IMR-90 (cell line): ENCODE measurements at regions not wholly inside any gene's neighbourhood (a gene's known extent, or its start where the extent isn't known, plus 50 kb on each side); places are given as distances from the start of the nearest gene placed in this dataset.

Experiments used
- ATAC-seq: fragments of 200-7000 bp; cut with Tn5 transposase; 2 replicates; pipeline ENCODE4 v1.9.1; 2020; ENCODE audit warnings: low read depth, mild to moderate bottlenecking, moderate library complexity
- BruUV-seq: library from RNA; stranded (reverse); fragments of 400-500 nt; replicated peaks from 2 replicates; lab custom pipeline; 2021; lab: Mats Ljungman, UMichigan
- CTCF ChIA-PET: fragments of 300-600 bp; formaldehyde crosslinking; extraction: SDS; loops from one replicate; lab custom pipeline; 2021; ENCODE audit warnings: antibody characterized with exemption; lab: Yijun Ruan, JAX
- POLR2A ChIA-PET: fragments of 300-600 bp; sonication (Branson Sonifier 250); formaldehyde crosslinking; loops from one replicate; lab custom pipeline; 2022; ENCODE audit warnings: antibody characterized with exemption; ENCODE audit not compliant: unreplicated experiment; lab: Charles Lee
- DNase-seq: peaks from one replicate; pipeline ENCODE4 v3.0.0; 2013
- H2AFZ ChIP-seq: replicated peaks from 2 replicates; pipeline ENCODE3; 2013; ENCODE audit warnings: low read length, mild to moderate bottlenecking; ENCODE audit not compliant: poor library complexity
- H2AK5ac ChIP-seq: 2 replicates; pipeline ENCODE4 v1.6.1; 2013; ENCODE audit warnings: low read depth, low read length, inconsistent platforms
- H2AK9ac ChIP-seq: replicated peaks from 2 replicates; pipeline ENCODE3; 2013; ENCODE audit warnings: mild to moderate bottlenecking, low read depth, low read length, moderate library complexity; ENCODE audit not compliant: poor library complexity
- H2BK120ac ChIP-seq: 2 replicates; pipeline ENCODE4 v1.6.1; 2013; ENCODE audit warnings: low read depth, low read length, inconsistent platforms
- H2BK15ac ChIP-seq: 3 replicates; pipeline ENCODE4 v1.6.1; 2013; ENCODE audit warnings: low read depth, low read length, inconsistent platforms
- H2BK20ac ChIP-seq: 2 replicates; pipeline ENCODE4 v1.6.1; 2013; ENCODE audit warnings: low read depth, mild to moderate bottlenecking, inconsistent platforms, low read length, moderate library complexity
- H2BK5ac ChIP-seq: 2 replicates; pipeline ENCODE4 v1.6.1; 2013; ENCODE audit warnings: mild to moderate bottlenecking, low read depth, low read length, inconsistent platforms; ENCODE audit not compliant: poor library complexity, severe bottlenecking
- H3K14ac ChIP-seq: replicated peaks from 2 replicates; pipeline ENCODE4 v1.6.1; 2013; ENCODE audit warnings: low read depth, low read length, inconsistent platforms
- H3K18ac ChIP-seq: 2 replicates; pipeline ENCODE4 v1.6.1; 2013; ENCODE audit warnings: low read depth, low read length, control low read depth
- H3K23ac ChIP-seq: 2 replicates; pipeline ENCODE4 v1.6.1; 2013; ENCODE audit warnings: low read depth, low read length, inconsistent platforms
- H3K27ac ChIP-seq: 2 replicates; pipeline ENCODE4 v1.5.1; 2013; ENCODE audit warnings: mild to moderate bottlenecking, control low read depth, low read length; ENCODE audit not compliant: insufficient read depth
- H3K27me3 ChIP-seq: 2 replicates; pipeline ENCODE4 v1.6.1; 2013; ENCODE audit warnings: low read length; ENCODE audit not compliant: control insufficient read depth, insufficient read depth
- H3K36me3 ChIP-seq: 2 replicates; pipeline ENCODE4 v1.6.1; 2013; ENCODE audit warnings: low read length, mixed read lengths; ENCODE audit not compliant: control insufficient read depth, insufficient read depth
- H3K4ac ChIP-seq: 2 replicates; pipeline ENCODE4 v1.6.1; 2013; ENCODE audit warnings: low read depth, low read length, inconsistent platforms
- H3K4me1 ChIP-seq: 2 replicates; pipeline ENCODE4 v1.6.1; 2013; ENCODE audit warnings: low read length, mixed read lengths; ENCODE audit not compliant: control insufficient read depth, insufficient read depth
- H3K4me2 ChIP-seq: 2 replicates; pipeline ENCODE4 v1.6.1; 2013; ENCODE audit warnings: low read depth, mild to moderate bottlenecking, control low read depth, low read length, moderate library complexity
- H3K4me3 ChIP-seq: 2 replicates; pipeline ENCODE4 v1.5.1; 2013; ENCODE audit warnings: low read depth, mild to moderate bottlenecking, control low read depth, low read length, moderate library complexity; ENCODE audit not compliant: insufficient read depth
- H3K56ac ChIP-seq: 2 replicates; pipeline ENCODE4 v1.6.1; 2013; ENCODE audit warnings: low read length, inconsistent platforms; ENCODE audit not compliant: insufficient read depth; ENCODE audit errors: extremely low read depth
- H3K79me1 ChIP-seq, 2 experiments: 2 replicates each; pipeline ENCODE4 v1.6.1; 2013; ENCODE audit warnings: low read length in 2 of 2, inconsistent platforms in 1 of 2, low read depth in 1 of 2
- H3K9ac ChIP-seq: 2 replicates; pipeline ENCODE4 v1.6.1; 2013; ENCODE audit warnings: low read depth, low read length, control low read depth
- H3K9me1 ChIP-seq: 2 replicates; pipeline ENCODE4 v1.6.1; 2013; ENCODE audit warnings: low read length, inconsistent platforms; ENCODE audit not compliant: insufficient read depth
- H3K9me3 ChIP-seq: 2 replicates; pipeline ENCODE4 v1.6.1; 2013; ENCODE audit warnings: low read length; ENCODE audit not compliant: control insufficient read depth, insufficient read depth
- H4K20me1 ChIP-seq: 2 replicates; pipeline ENCODE4 v1.6.1; 2013; ENCODE audit warnings: low read length, inconsistent platforms; ENCODE audit not compliant: insufficient read depth
- H4K5ac ChIP-seq: 2 replicates; pipeline ENCODE4 v1.6.1; 2013; ENCODE audit warnings: mild to moderate bottlenecking, low read depth, low read length, control low read depth
- H4K8ac ChIP-seq, 2 experiments: 2 replicates each; pipeline ENCODE4 v1.6.1; 2013; ENCODE audit warnings: low read depth in 2 of 2, low read length in 2 of 2, control low read depth in 1 of 2, inconsistent platforms in 1 of 2
- H4K91ac ChIP-seq: 2 replicates; pipeline ENCODE4 v1.6.1; 2013; ENCODE audit warnings: low read depth, low read length, inconsistent platforms; ENCODE audit not compliant: insufficient read depth
- CTCF ChIP-seq: conservative IDR thresholded peaks from 2 replicates; pipeline ENCODE4 v1.5.1; 2012; ENCODE audit warnings: mild to moderate bottlenecking, low read depth, low read length, improper control_type of control experiment
- ELK1 ChIP-seq: fragments of 150-350 bp; IDR thresholded peaks from 2 replicates; pipeline ENCODE4 v1.6.1; 2016; ENCODE audit warnings: low read depth, mild to moderate bottlenecking, low read length, moderate library complexity, borderline replicate concordance
- MAFK ChIP-seq: IDR thresholded peaks from 2 replicates; pipeline ENCODE4 v1.6.1; 2012; ENCODE audit warnings: low read depth, low read length, improper control_type of control experiment
- MAZ ChIP-seq: IDR thresholded peaks from 2 replicates; pipeline ENCODE4 v1.6.1; 2012; ENCODE audit warnings: low read depth, mild to moderate bottlenecking, low read length, improper control_type of control experiment, moderate library complexity, borderline replicate concordance
- NFE2L2 ChIP-seq: fragments of 150-350 bp; IDR thresholded peaks from 2 replicates; pipeline ENCODE4 v1.6.1; 2016; ENCODE audit warnings: low read depth, mild to moderate bottlenecking, low read length
- POLR2A ChIP-seq: IDR thresholded peaks from 2 replicates; pipeline ENCODE4 v1.6.1; 2012; ENCODE audit warnings: mild to moderate bottlenecking, low read depth, low read length
- RCOR1 ChIP-seq: IDR thresholded peaks from 2 replicates; pipeline ENCODE4 v1.6.1; 2012; ENCODE audit warnings: mild to moderate bottlenecking, low read length, improper control_type of control experiment; ENCODE audit not compliant: insufficient replicate concordance
- SMC3 ChIP-seq: fragments of 150-350 bp; IDR thresholded peaks from 2 replicates; pipeline ENCODE4 v1.6.1; 2016; ENCODE audit warnings: low read depth, mild to moderate bottlenecking, antibody characterized with exemption, low read length, moderate library complexity
- USF2 ChIP-seq: fragments of 150-350 bp; IDR thresholded peaks from 2 replicates; pipeline ENCODE4 v1.6.1; 2017; ENCODE audit warnings: mild to moderate bottlenecking, antibody characterized with exemption, low read length, low read depth
- WGBS, 2 experiments: methylation state at CpG; one replicate each; pipeline versions ENCODE4 v1.1.5 to v1.1.7; 2013; ENCODE audit warnings: missing lambda C conversion rate in 2 of 2; ENCODE audit not compliant: insufficient read length in 1 of 2; ENCODE audit errors: extremely low coverage in 2 of 2; 5-methylcytosine and 5-hydroxymethylcytosine counted together
- dilution Hi-C: fragments of 300-500 bp; cut with HindIII; formaldehyde crosslinking; loops from one replicate; pipeline ENCODE4 v1.14.3; 2018; ENCODE audit warnings: low sequenced_read_pairs; ENCODE audit not compliant: unreplicated experiment
- in situ Hi-C: fragments of 300-500 bp; cut with MboI; formaldehyde crosslinking; loops from 3 replicates; pipeline ENCODE4 v1.14.3; 2019; ENCODE audit warnings: low sequenced_read_pairs, inconsistent platforms, mixed read lengths
- intact Hi-C: fragments of 100-400 bp; cut with micrococcal nuclease; formaldehyde crosslinking; loops from 2 replicates; pipeline ENCODE4 v1.10.0; 2022

- dilution Hi-C loops (no loop called here), intact Hi-C loops (no loop called here), in situ Hi-C loops (no loop called here)
- H3K9me3 ChIP-seq, result peaks cover 18% of the 10 kb centered on the region
- H3K4me1 ChIP-seq, result no peaks in the 10 kb centered on the region
- DNase-seq (no peak), ATAC-seq (no peak)
- H2AFZ ChIP-seq, result no peak overlapping the region
- no peak overlapping the region for H2AK5ac ChIP-seq
- H3K4me2 ChIP-seq, result no peak overlapping the region
- no peak overlapping the region for H3K18ac ChIP-seq
- no peaks in the 10 kb centered on the region for H4K20me1 ChIP-seq
- no TSS peak for BruUV-seq
- H3K56ac ChIP-seq, result no peak overlapping the region
- no peak overlapping the region for H2BK15ac ChIP-seq
- WGBS, 2 experiments, result no CpG with 5 or more reads among the region's 5 CpGs
- no peak overlapping the region for H2BK20ac ChIP-seq
- no peaks in the 10 kb centered on the region for H3K27me3 ChIP-seq
- H3K4ac ChIP-seq, result no peak overlapping the region
- H3K79me1 ChIP-seq, result no peaks in the 10 kb centered on the region
- H4K8ac ChIP-seq, result no peak overlapping the region
- H4K5ac ChIP-seq, result no peak overlapping the region
- H2BK5ac ChIP-seq, result no peak overlapping the region
- H3K23ac ChIP-seq, result no peak overlapping the region
- H3K9me1 ChIP-seq, result no peaks in the 10 kb centered on the region
- no peak overlapping the region for H4K91ac ChIP-seq
- TF ChIP-seq ELK1 (no peak), SMC3 (no peak), POLR2A (no peak), USF2 (no peak), NFE2L2 (no peak), RCOR1 (no peak), MAZ (no peak), MAFK (no peak), CTCF (no peak)
- no peak overlapping the region for H2BK120ac ChIP-seq
- H2AK9ac ChIP-seq, result no peak overlapping the region
- H3K36me3 ChIP-seq, result no peaks in the 10 kb centered on the region
- no peak overlapping the region for H3K14ac ChIP-seq
- H3K9ac ChIP-seq, result no peak overlapping the region
- CTCF ChIA-PET, result no interaction called here
- H3K4me3 ChIP-seq, result no peak overlapping the region
- POLR2A ChIA-PET, result no interaction called here
- no peak overlapping the region for H3K27ac ChIP-seq
Observed at GRCh38 chr10:123294109-123294508, 139.9 kb downstream of the BUB3 start.
